Ammon's horn (tissue), 1 donor: ENCODE measurements at regions not wholly inside any gene's neighbourhood (a gene's known extent, or its start where the extent isn't known, plus 50 kb on each side); places are given as distances from the start of the nearest gene placed in this dataset.

Experiments
- DNase-seq: peaks from one replicate; pipeline ENCODE4 v3.0.0-alpha.2; 2016; ENCODE audit warnings: low spot score

- DNase-seq: peak; percentile 16
Observed at GRCh38 chr15:95325763-95326404, 1004.6 kb upstream of the NR2F2 start.

DNA sequence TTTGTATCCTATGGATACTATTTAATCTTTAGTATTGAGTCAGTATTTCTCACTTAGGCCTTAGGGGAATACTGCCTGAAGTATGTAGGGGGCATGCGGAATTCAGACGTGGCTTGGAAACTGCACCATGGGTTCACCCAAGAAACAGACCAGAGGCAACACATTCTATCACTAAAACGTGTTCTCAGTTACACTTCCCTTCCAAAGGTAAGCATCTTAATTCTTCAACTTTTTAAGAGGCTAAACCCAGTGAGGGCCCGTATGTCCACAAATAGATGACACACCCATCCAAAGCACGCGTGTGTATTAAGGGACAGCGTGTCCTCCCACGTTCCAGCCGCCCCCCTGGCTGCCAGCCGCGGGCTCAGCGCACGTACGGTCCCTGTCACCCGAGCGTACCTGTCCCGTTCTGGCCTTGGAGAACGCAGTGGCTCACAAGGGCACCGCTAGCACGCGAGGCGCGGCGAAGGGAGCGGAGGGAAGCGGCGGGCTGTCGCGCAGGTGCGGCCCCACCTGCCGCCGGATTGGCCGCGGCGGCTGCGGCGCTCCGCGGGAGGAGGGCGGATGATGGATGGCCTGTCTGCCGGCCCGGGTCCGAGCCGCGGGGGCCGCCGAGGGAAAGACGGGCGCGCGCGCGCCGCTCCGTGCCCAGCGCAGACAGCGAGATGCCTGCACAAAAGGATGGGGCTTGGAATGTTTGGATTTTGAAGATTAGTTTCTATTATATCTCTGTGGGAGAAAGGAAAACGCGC is 1003.9 kb upstream of the NR2F2 start:
- no peak for DNase-seq

GRCh38 chr15:95327183-95327525 is 1003.3 kb upstream of the NR2F2 start:
- DNase-seq: no peak

DNA sequence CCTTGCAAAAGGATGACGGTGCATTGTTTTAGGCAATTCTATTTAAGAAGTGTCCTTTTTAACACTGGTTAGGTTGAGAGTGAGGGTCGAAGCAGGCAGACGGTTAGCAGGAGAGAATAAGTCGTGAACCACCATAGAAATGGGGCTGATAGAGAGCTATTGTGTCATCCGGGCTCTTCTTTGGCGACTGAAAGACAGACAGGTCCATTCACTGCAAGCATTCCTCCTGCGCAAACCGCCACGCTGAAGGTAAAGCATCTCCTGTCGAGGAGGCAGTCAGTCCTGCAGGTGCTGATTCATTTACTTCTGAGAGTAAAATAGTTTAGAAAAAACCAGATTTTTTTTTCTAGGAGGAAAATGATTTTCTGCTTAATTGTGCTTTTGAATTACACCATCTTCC is 1002.8 kb upstream of the NR2F2 start:
- DNase-seq: peak; percentile 14

DNA sequence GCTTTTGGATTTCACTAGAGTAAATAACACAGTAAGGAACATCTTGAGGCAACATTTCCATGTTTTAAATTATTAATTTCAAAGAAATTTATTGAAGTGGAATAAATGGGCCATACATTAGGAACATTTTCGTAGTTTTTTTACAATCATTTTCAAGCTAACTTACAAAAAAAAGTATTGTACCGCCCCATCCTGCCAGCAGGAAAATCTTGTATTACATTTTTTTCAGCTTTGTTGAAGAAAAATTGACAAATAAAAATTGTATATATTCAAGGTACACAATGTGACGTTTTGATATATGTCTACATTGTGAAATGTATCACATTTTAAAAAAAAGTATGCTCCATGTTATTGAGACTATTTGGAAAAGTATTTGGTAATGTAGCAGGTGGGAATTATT is 1001.9 kb upstream of the NR2F2 start:
- DNase-seq: no peak

GRCh38 chr15:95329362-95329761 is 1001.1 kb upstream of the NR2F2 start:
- no peak for DNase-seq

- DNase-seq: no peak
Observed at GRCh38 chr15:95341686-95342085, 988.8 kb upstream of the NR2F2 start.

GRCh38 chr15:95345867-95346266 is 984.6 kb upstream of the NR2F2 start:
- no peak for DNase-seq

- DNase-seq: no peak
Observed at GRCh38 chr15:95346721-95347475, 983.6 kb upstream of the NR2F2 start.

GRCh38 chr15:95347837-95348236 is 982.7 kb upstream of the NR2F2 start:
- no peak for DNase-seq

GRCh38 chr15:95350908-95351307 is 979.6 kb upstream of the NR2F2 start:
- no peak for DNase-seq

DNA sequence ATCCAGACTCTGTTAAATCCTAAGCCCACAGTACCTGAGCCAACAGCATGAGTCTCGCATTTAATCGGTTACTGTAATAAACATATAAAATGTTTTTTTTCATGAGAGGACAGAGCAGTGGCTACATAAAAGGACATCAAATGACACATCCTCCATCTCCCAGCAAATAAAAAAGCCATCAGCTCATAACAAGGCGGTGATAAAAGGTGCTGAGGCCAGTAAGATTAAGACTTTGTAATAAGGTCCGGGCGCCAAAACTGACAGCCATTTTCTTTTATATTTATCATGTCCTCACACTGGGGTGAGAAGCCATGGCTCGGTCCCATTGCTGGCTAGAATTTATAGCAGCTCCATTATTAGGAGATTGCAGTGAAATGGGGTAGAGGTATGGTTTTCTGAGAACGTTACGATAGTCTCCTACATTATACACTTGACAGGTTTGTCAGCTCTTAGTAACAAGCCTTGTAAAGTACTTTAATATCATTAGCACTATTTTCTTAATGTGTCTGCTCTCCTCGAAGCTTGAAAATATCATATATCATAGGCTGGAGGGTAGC is 977.8 kb upstream of the NR2F2 start:
- DNase-seq: no peak

- no peak for DNase-seq
Observed at GRCh38 chr15:95353512-95353911, 977.0 kb upstream of the NR2F2 start.

DNA sequence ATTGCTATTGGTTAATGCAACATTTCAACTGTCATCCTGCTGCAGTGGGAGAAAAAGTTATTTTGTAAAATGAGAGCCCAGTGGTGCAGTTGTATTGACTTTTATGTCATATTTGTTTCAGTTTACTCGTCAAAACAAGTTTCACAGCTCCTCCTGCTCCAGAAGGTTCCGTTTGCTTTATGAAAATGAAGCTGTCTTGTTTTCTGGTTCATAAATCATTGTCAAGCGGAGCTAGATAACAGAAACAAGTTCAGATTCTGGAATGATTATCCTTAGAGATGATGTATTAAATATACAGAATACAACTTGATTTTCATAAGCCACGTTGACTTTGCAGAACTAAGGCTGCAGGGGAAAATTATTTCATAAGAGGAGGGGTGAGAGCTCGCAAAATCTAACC is 970.5 kb upstream of the NR2F2 start:
- no peak for DNase-seq

DNA sequence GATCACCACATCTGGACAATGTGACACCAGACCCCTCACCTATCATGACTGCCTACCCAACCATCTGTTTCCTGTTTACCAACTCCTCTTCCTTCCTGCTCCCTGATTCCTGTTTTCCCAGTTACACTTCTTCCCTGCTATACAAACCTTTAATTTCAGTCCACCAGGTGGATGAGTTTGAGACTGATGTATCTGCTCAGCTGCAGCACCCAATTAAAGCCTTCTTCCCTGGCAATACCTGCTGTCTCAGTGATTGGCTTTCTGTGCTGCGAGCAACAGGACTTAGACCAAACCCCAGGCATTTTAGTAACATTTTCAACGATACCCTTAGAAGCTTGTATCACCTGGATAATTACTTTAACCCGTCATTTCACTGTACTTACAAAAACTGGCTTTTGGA is 968.2 kb upstream of the NR2F2 start:
- no peak for DNase-seq

- no peak for DNase-seq
Observed at GRCh38 chr15:95363646-95364045, 966.9 kb upstream of the NR2F2 start.

DNA sequence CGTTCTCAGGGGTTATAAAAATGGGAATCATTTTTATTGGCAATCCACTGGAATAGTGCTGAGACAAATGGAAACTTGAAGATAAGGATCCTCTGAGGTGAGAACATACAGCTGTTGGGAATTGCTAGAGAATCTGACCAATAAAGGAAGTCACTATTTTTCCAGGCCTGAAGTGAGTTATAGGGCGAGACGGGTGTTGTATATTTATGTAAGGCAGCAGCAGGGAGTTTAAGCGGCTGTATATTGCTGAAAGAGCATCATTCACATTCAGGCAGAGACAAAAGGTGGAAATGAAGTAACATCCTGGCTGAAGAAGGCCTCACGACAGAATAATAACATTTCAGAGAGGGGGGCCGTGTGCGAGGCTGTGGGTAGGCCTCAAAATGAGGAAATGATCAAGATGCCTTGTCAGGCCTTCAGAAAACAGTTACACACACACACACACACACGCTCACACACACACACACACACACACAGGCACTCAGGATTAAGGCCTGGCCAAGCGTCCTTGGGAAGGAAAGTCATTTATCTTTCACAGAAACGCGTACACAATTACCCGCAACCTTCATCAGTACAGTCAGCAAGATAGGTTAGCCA is 964.9 kb upstream of the NR2F2 start:
- no peak for DNase-seq

DNA sequence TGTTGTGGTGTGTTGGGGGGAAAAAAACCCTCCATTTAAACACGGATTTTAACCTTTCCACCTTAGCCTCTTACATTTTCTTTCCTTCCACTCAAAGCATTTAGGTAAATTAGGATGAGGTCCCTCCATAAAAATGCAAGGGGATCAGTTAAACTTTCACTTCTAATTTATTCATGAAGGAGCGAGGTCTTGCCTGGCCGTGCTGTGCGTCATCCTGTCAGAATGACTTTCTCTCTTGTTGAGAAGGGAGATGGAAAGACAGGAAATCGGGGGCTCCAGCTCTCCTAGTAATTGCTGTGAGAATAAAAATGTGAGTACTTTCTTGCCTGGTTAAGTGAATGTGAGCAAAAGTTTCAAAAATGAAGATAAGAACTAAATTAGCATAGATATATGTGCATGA is 962.3 kb upstream of the NR2F2 start:
- DNase-seq: no peak

DNA sequence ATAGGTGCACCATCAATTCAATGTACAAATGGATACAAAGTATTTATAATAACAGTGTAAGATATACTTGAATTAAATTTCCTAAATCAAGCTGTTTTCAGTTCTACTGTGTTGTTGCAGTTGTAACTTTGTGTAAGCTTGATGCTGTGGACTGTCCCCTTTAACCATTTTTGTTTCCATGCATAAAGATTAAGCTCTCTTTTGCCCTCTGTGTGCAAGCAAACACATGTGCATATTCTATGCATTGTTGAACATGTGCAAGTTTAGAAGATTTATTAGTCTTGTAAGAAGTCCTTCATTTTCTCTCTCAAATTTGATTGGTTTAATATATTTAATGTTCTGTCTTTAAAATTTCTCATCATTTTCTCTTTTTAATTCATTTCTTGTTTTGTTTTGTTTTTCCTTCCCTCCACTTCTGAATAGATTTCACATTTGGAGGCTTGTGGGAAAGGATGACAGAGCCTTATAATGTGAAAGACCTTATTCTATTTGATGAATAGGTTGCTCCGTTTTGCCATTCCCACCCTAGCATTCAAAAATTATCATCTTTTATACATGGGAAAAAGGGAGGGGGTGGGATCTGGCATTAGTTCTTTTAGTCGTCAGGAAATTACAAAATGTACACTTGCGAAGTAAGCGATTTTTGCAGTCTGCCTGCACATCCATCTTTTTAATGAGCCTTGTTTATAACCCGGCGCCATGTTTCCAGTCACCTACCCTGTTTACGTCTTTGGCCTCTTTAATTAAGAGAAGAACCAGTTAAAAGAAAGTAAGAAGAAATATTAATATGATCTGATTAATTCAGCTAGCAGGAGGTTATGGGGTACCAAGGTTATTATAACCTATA is 961.5 kb upstream of the NR2F2 start:
- no peak for DNase-seq

DNA sequence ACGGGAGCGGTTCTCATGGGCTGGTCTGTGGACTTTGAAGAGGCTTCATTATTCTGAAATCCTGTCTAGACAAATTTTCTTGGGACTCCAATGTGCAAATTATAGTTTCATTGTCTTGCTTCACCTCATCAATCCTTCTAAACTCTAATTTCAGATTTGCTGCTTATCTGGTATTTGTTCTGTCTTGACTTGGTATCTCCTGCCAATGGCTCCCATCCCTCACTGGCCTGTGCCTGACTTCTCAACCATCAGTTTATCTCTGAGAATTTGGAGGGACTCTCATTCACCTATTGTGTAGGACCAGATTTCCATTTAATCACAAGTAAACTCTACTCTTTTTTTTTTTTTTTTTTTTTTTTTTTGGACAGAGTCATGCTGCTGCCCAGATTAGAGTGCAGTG is 960.2 kb upstream of the NR2F2 start:
- DNase-seq: no peak

DNA sequence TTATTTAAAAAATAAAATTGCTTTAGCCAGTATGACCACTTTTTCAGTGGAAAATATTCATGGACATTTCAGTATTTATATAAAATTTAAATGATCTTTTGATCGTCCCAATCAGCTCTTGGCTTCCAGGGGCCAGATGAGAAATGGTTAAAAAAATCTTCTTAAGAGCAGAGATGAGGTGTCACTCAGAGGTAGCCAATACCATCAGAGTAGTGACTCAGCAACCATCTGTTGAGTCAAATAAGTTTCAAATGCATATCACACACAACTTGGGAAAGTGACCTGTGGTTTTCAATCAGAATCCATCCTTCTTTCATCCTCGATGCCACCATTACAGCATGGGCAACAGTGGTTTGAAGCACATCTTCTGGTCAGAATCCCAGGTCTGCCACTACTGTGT is 958.8 kb upstream of the NR2F2 start:
- no peak for DNase-seq

- no peak for DNase-seq
Observed at GRCh38 chr15:95375281-95375680, 955.2 kb upstream of the NR2F2 start.
